Lung (tissue), 11 donors: ENCODE measurements at regions not wholly inside any gene's neighbourhood (a gene's known extent, or its start where the extent isn't known, plus 50 kb on each side); places are given as distances from the start of the nearest gene placed in this dataset.

Experiments
- ATAC-seq: fragments of 200-7000 bp; cut with Tn5 transposase; one replicate; pipeline ENCODE4 v1.9.1; 2020; ENCODE audit warnings: moderate number of reproducible peaks; ENCODE audit not compliant: insufficient read depth, low FRiP score
- DNase-seq, 3 donors: peaks; one replicate each; pipeline ENCODE4 v3.0.0-alpha.2; 2013 to 2017
- H3K27ac ChIP-seq, 2 donors: one replicate each; pipeline ENCODE4 v1.5.1; 2013; ENCODE audit warnings: mild to moderate bottlenecking in 2 of 2, moderate library complexity in 2 of 2, control low read depth in 1 of 2, inconsistent platforms in 1 of 2, low read depth in 1 of 2, low read length in 1 of 2
- H3K27me3 ChIP-seq, 3 donors: one replicate each; pipeline ENCODE4 v1.5.1; 2013; ENCODE audit warnings: low read length in 2 of 3; ENCODE audit not compliant: control insufficient read depth in 3 of 3, insufficient read depth in 3 of 3
- H3K36me3 ChIP-seq, 4 donors: one replicate each; pipeline ENCODE4 v1.5.1; 2013; ENCODE audit warnings: low read length in 4 of 4, mild to moderate bottlenecking in 1 of 4, moderate library complexity in 1 of 4; ENCODE audit not compliant: control insufficient read depth in 4 of 4, insufficient read depth in 4 of 4
- H3K4me1 ChIP-seq, 5 donors: one replicate each; pipeline ENCODE4 v1.5.1; 2013; ENCODE audit warnings: low read length in 5 of 5, mild to moderate bottlenecking in 2 of 5, moderate library complexity in 1 of 5; ENCODE audit not compliant: control insufficient read depth in 5 of 5, insufficient read depth in 5 of 5
- H3K4me3 ChIP-seq: one replicate; pipeline ENCODE4 v1.5.1; 2013; ENCODE audit warnings: mild to moderate bottlenecking, control low read depth, moderate library complexity
- H3K9ac ChIP-seq, 2 donors: one replicate each; pipeline ENCODE4 v1.5.1; 2013; ENCODE audit warnings: low read length in 2 of 2, control low read depth in 1 of 2; ENCODE audit not compliant: insufficient read depth in 1 of 2
- H3K9me3 ChIP-seq, 4 donors: one replicate each; pipeline ENCODE4 v1.5.1; 2013; ENCODE audit warnings: low read length in 3 of 4, mild to moderate bottlenecking in 1 of 4, moderate library complexity in 1 of 4; ENCODE audit not compliant: control insufficient read depth in 4 of 4, insufficient read depth in 3 of 4
- CTCF ChIP-seq: IDR thresholded peaks from 2 replicates; pipeline ENCODE4 v1.5.1; 2012; ENCODE audit warnings: mild to moderate bottlenecking; ENCODE audit errors: control extremely low read depth, extremely low read depth
- WGBS, 2 donors: extraction: QIAGEN DNeasy Blood & Tissue Kit; methylation state at CpG; one replicate each; pipeline ENCODE4 v1.1.7; 2013; 5-methylcytosine and 5-hydroxymethylcytosine counted together
- donor health status: control.
- donor health status: control.
- donor health status: Bipolar disorder and iron deficiency.
- donor health status: healthy.
- donor health status: DM: yes; HTN: yes; CAD: no.

- no peaks in the 10 kb centered on the region for H3K27me3 ChIP-seq
- H3K4me1 ChIP-seq, result no peaks in the 10 kb centered on the region
- no peak overlapping the region for H3K4me3 ChIP-seq
- DNase-seq, result no peak
- no peak for TF ChIP-seq CTCF
- H3K36me3 ChIP-seq, result no peaks in the 10 kb centered on the region
- H3K9me3 ChIP-seq, result no peaks in the 10 kb centered on the region
- no peak overlapping the region for H3K9ac ChIP-seq
- ATAC-seq, result no peak
- WGBS, 2 donors, result 93 to 94% methylated on average over 2 of the region's 2 CpGs
- H3K27ac ChIP-seq, result no peak overlapping the region
Observed at GRCh38 chr7:156516791-156517378, 123.7 kb upstream of the RNF32 start.

DNA sequence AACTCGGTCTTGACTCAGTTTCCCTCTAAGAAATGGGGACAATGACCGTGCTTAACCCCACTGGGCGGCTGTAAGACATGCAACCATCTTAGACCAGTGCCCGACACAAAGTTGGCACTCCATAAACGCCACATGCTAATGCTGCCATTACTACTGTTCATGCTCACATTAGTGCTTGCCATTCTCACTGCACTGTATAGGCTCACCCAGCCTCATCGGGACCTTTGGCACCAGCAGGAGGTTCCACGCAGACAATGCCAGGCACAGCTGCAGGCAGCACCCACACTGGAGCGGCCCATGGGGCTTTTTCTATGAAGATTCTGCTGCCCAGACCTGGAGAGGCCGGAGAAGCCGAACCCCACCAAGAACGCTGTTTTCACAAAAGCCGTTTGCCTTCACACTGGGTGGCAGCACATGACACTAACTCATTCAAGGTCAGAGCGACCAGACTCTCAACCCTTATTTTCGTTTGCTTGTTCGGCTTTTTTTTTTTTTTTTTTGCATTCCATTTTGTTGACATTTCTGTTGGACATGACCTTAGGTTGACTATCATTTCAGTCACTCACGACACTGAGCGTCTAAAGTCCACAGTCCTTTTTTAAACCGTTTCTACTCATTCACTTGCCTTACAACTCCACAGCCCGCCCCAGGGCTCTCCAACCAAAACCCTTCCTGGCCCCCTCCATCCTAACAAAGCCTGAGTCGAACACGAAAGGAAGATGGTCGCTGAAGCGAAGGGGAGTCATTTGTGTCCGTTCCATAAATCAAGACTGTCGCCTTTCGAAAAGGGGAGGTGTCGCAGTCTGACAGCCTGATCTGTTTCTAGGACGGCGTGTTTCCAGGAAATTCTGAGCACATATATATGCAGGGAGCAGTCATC lies 124.4 kb upstream of the RNF32 start:
- TF ChIP-seq CTCF, result no peak
- Histone ChIP-seq H3K4me3 (no peak overlapping the region), H3K27me3 (no peaks in the 10 kb centered on the region), H3K4me1 (no peaks in the 10 kb centered on the region), H3K27ac (no peak overlapping the region), H3K9ac (no peak overlapping the region), H3K36me3 (no peaks in the 10 kb centered on the region), H3K9me3 (peaks cover 0 to 5% (median 2%) of the 10 kb centered on the region in 4 donors)
- ATAC-seq, result no peak
- 68 to 81% methylated on average over 29 of the region's 29 CpGs for WGBS, 2 donors
- peak in 1 of 3 donors; percentile 37 for DNase-seq

GRCh38 chr7:156514851-156515250 lies 125.7 kb upstream of the RNF32 start:
- TF ChIP-seq CTCF, result no peak
- Histone ChIP-seq H3K9me3 (peaks cover 0 to 13% (median 6%) of the 10 kb centered on the region in 4 donors), H3K27me3 (no peaks in the 10 kb centered on the region), H3K9ac (no peak overlapping the region), H3K4me3 (no peak overlapping the region), H3K36me3 (peaks cover 0 to 2% (median 0%) of the 10 kb centered on the region in 4 donors), H3K4me1 (no peaks in the 10 kb centered on the region), H3K27ac (no peak overlapping the region)
- DNase-seq (no peak), ATAC-seq (no peak)
- 78 to 89% methylated on average over 7 of the region's 7 CpGs for WGBS, 2 donors
